SIG-M5 treated with dmso at 0.1 percent for 504 hours (cell line): ENCODE measurements at regions not wholly inside any gene's neighbourhood (a gene's known extent, or its start where the extent isn't known, plus 50 kb on each side); places are given as distances from the start of the nearest gene placed in this dataset.
"Not testable (repeated sequence)": the region's sequence is repeated elsewhere in the genome, so short reads cannot be mapped to it uniquely, and the experiment has no call there.

ENCODE experiments used
- DNase-seq: peaks from one replicate; lab custom pipeline; 2025; ENCODE audit not compliant: unreplicated experiment; lab: John Stamatoyannopoulos, UW

GRCh38 chr7:150098592-150098991, 224.6 kb upstream of the LRRC61 start:
- not testable (repeated sequence) for DNase-seq

- DNase-seq = not testable (repeated sequence)
Observed at GRCh38 chr7:150101282-150101681, 221.9 kb upstream of the LRRC61 start.

GRCh38 chr7:150107283-150107682, 215.9 kb upstream of the LRRC61 start:
- not testable (repeated sequence) for DNase-seq

DNA sequence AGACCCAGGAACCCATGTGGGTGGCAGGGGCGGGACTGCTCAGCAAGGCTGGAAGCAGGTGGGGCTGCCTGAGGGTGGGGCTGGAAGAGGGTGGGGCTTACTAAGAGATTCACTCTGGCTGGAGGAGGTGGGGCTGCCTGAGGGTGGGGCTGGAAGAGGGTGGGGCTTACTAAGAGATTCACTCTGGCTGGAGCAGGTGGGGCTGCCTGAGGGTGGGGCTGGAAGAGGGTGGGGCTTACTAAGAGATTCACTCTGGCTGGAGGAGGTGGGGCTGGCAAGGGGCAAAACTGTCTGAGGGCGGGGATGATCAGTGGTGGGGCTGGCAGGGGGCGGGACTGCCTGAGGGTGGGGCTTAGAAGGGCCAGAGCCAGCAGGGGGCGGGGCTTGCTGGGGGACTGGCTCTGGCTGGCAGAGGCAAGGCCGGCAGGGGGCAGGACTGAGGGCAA, 212.8 kb upstream of the LRRC61 start:
- DNase-seq = not testable (repeated sequence)

GRCh38 chr7:150110882-150111281, 212.3 kb upstream of the LRRC61 start:
- DNase-seq = not testable (repeated sequence)

DNA sequence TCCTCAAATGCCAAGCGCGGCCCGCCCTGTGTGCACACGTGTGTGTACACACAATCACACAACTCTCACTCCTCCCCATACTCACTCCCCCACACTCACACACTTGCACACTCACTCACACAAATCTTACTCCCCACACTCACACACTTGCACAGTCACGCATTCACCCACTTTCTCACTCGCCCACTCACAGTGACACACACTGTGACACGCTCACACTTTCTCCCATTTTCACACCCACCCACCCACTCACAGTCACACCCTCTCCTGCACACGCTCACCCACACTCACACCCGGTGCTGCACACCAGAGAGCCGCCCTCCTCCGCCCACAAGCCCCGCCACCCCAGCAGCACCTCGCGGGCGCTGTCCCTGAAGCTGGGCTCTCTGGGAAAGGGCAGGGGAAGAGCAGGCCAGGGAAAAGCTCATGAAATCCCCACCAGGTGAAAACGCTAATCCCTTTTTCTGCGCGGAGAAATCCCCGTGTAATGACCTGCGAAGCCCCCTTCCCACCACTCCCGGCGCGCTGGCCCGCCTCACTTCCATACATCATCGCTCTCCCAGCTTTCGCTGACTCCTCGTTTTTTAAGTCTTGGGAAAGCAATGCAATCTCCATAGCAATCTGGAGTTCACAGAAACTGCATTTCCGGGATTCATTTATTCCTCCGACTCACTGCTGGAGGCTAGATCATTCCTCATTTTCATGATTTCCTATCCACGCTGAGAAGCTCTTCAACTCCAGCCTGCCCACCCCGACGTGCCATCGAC, 211.6 kb upstream of the LRRC61 start:
- DNase-seq = not testable (repeated sequence)

DNA sequence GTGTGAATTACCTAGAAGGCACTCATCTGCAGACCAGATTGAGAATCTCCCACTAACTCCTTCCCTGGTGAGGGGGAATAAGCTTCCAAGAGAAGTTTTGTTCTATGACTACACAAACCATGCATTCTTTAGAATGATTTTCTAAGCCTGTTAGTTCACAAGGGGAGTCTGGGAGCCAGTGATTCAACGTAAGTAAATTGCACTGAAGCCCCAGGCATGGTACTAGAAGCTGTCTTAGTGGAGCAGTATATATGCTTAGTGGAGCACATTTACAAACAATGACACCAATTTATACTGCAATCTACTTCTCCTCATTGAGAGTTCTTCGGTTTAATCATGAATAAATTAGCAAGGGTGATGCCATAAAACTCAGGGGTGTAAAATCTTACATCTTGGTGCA, 209.9 kb upstream of the LRRC61 start:
- DNase-seq = not testable (repeated sequence)

GRCh38 chr7:150114591-150114990, 208.6 kb upstream of the LRRC61 start:
- not testable (repeated sequence) for DNase-seq

DNA sequence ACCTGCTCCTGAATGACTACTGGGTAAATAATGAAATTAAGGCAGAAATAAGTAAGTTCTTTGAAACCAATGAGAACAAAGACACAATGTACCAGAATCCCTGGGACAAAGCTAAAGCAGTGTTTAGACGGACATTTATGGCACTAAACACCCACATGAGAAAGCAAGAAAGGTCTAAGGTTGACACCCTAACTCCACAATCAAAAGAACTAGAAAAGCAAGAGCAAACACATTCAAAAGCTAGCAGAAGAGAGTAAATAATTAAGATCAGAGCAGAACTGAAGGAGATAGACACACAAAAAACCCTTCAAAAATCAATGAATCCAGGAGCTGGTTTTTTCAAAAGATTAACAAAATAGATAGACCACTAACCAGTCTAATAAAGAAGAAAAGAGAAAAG, 203.2 kb upstream of the LRRC61 start:
- DNase-seq = not testable (repeated sequence)

DNA sequence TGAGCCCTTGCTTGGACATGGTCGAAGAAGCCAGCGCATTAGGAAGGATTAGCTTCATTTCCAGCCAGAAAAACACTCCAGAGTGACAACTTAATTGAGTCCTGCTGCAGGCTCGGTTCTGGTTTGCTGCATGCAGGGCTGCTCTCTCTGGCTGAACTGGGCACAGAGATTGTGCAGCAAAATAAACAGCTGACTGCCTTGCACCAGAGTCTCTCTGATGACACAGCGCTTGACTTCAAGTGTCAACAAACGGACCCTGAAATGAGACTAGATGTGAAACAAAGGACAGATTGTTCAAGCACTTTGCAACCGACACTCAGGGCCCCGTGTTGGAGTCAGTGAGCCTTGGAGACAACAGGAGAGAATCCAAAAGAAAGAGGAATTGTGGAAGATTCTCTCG, 197.3 kb upstream of the LRRC61 start:
- DNase-seq = not testable (repeated sequence)

DNA sequence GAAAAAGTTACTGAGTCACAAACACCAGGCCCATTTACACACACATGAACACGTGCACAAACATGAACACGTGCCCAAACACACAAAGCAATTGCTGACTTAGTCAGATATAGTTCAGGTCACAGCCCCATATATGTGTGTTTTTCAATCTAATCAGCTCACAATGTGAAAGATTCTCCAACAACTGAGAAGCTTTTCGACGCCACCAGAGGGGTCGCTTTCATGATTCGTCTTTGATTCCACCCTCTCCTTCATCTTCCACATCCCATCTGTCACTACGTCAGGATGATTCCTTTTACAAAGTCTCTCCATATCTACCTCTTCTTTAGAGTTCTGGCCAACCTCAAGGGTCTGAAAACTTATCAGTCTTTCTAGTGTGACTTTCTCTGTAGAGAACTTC, 188.7 kb upstream of the LRRC61 start:
- not testable (repeated sequence) for DNase-seq

- DNase-seq = not testable (repeated sequence)
Observed at GRCh38 chr7:150135620-150136190, 187.4 kb upstream of the LRRC61 start.

- DNase-seq = not testable (repeated sequence)
Observed at GRCh38 chr7:150139840-150140239, 183.3 kb upstream of the LRRC61 start.

GRCh38 chr7:150141525-150142345, 181.4 kb upstream of the LRRC61 start:
- not testable (repeated sequence) for DNase-seq

DNA sequence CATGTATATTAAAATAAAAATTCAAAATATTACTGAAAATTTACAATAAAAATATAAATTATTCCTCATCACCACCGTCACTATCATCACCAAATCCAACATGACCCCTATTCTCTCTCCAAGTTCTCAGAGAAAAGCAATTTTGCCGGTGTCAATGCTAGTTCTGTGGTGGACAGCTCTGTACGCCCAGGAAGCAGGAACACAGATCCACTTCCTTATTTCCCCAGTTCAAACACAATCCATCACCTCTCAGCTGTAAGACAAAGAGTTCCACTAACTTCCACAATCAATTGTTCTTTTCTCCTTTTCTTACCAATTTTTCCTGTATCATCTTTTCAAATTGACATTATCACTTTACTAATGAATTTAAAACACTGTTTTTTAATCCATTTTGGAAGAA, 177.0 kb upstream of the LRRC61 start:
- not testable (repeated sequence) for DNase-seq

DNA sequence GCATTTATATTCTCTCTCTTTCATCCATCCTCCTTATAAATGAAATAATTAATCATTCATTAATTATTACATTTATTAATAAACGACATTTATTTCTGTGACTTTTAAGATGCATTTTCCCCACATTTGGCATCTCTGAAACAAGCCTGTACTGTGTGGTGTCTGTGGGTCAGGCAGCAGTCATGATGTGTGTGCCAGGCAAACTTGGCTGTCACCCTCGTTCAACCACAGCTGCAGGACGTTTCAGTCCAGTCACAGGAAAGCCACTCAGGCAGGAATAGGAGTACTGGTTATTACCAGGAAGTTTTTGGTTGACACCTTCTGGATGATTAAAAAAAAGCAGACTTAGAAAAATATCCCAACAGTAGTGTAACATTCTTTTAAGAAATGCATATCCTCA, 175.6 kb upstream of the LRRC61 start:
- not testable (repeated sequence) for DNase-seq

DNA sequence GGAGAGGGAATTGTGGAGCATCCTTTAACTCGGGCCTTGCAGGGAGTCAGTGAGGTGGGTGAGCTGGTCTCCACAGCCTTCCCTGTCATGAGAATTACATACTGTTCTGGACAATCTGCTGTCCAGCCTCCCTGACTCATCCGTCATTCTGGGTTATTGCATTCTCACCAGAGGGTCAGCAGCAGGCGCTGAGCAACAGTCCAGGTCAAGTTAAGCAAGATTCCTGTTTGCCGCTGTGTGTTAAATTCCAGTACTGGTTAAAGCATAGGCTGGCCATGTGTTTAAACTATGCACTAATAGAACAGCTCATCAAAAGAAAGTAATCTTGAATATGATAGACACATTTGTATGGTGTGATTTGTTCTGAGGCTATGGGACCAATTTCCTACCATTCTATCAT, 167.1 kb upstream of the LRRC61 start:
- not testable (repeated sequence) for DNase-seq

DNA sequence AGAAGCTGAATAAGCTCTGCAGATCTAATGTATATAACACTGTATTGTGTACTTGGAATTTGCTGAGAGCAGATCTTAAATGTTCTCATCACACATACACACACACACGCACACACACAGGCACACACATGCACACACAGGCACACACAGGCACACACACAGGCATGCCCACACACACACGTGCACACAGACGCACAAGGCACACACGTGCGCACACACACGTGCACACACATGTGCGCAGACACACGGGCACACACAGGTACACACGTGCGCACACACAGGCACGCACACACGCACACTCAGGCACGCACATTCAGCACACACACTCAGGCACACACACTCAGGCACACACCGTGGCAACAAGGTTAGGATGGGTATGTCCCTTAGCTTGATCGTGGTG, 164.5 kb upstream of the LRRC61 start:
- not testable (repeated sequence) for DNase-seq

DNA sequence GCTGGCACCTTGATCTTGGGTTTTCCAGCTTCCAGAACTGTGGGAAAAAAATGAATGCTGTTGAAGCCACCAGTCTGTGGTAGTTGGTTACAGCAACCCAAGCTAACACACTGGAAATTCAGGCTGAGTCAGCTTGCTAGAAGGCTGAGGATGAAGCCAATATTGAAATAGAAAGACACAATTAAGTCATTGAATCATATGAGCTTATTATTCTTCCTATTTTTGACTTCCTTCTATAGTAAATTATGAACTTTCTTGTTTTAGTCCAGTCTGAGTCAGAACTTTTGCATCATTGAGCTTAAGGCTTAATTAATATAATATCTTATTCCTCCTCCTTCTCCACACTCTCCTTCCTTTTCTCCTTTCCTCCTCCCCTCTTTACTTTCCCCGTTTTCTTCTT, 153.6 kb upstream of the LRRC61 start:
- not testable (repeated sequence) for DNase-seq

DNA sequence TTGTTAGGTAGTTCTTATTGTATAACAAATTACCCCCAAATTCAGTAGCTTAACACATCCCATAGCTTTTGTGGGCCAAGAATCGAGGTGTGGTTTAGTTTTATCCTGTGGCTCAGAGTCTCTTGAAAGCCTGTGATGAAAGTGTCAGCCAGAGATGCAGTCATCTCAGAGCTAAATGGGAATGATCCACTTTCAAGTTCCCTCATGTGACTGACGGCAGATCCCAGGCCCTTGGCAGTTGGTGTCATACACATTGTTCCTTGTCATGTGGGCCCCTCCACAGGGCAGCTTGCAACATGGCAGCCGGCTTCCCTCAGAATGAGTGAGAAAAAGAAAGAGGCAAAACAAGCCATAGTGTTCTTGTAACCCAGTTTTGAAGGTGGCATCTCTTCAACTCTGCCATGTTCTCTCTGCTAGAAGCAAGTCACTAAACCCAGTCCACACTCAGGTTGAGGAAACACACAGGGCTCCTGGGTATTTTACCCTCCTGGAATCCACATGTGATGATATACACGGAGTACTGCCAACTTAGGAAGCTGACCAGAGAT, 153.1 kb upstream of the LRRC61 start:
- not testable (repeated sequence) for DNase-seq

DNA sequence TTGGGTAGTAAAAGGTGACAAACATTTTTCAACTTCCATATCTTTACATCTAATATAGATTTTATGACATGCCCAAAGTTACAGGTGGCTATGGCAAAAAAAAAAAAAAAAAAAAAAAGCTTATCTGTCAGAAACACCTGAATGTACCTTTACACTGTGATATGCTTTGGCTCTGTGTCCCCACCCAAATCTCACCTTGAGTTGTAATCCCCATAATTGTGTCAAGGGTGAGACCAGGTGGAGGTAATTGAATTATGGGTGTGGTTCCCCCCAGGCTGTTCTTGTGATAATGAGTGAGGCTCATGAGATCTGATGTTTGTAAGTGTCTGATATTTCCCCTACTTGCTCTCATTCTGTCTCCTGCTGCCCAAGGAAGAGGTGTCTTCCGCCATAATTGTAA, 139.6 kb upstream of the LRRC61 start:
- not testable (repeated sequence) for DNase-seq
